K562 (cell line): ENCODE measurements at regions not wholly inside any gene's neighbourhood (a gene's known extent, or its start where the extent isn't known, plus 50 kb on each side); places are given as distances from the start of the nearest gene placed in this dataset.

ENCODE experiments used
- ATAC-seq: fragments of 200-7000 bp; cut with Tn5 transposase; 3 replicates; pipeline ENCODE4 v1.9.1; 2020; ENCODE audit warnings: moderate library complexity
- BruUV-seq: library from RNA; stranded (reverse); fragments of 400-500 nt; replicated peaks from 2 replicates; lab custom pipeline; 2021; lab: Mats Ljungman, UMichigan
- CTCF ChIA-PET: fragments of 300-600 bp; formaldehyde crosslinking; extraction: SDS; loops from one replicate; lab custom pipeline; 2021; ENCODE audit warnings: low intra/inter-chr PET ratio; lab: Yijun Ruan, JAX
- POLR2A ChIA-PET: fragments of 300-600, 350-650 bp; sonication (Branson Sonifier 250); formaldehyde crosslinking; extraction: SDS; loops from one replicate; lab custom pipeline; 2021; ENCODE audit warnings: antibody characterized with exemption, inconsistent platforms; lab: Yijun Ruan, JAX
- DNase-seq, 4 experiments: peaks; one replicate each; pipeline versions ENCODE4 v3.0.0 to v3.0.0-alpha.2; 2011 to 2018; ENCODE audit warnings: low spot score in 3 of 4, mixed read lengths in 3 of 4; ENCODE audit errors: extremely low read depth in 1 of 4
- FAIRE-seq: peaks from 2 replicates; lab custom pipeline; 2011; peaks lifted over from hg19 to GRCh38; lab: Jason Lieb, UNC
- H2AFZ ChIP-seq: 2 replicates; pipeline ENCODE4 v1.6.0; 2011; ENCODE audit warnings: low read depth, low read length, control low read depth, inconsistent platforms
- H3K27ac ChIP-seq: fragments of 200-600 bp; 3 replicates; pipeline ENCODE4 v1.8.0; 2011; ENCODE audit warnings: low read depth, mild to moderate bottlenecking, control low read depth, inconsistent platforms, low read length, moderate library complexity, mixed read lengths; ENCODE audit errors: extremely low read depth
- H3K27me3 ChIP-seq, 2 experiments: fragments of 300-600 bp in 1 of 2; 2 replicates in 1 of 2; 3 replicates in 1 of 2; pipeline versions ENCODE4 v1.6.0 to v1.8.0; 2011; ENCODE audit warnings: inconsistent platforms in 2 of 2, low read length in 2 of 2, mild to moderate bottlenecking in 1 of 2, mixed read lengths in 1 of 2, moderate library complexity in 1 of 2; ENCODE audit not compliant: control insufficient read depth in 2 of 2, insufficient read depth in 2 of 2
- H3K36me3 ChIP-seq: fragments of 300-600 bp; 3 replicates; pipeline ENCODE4 v1.8.0; 2011; ENCODE audit warnings: mild to moderate bottlenecking, low read length, inconsistent platforms; ENCODE audit not compliant: control insufficient read depth, insufficient read depth
- H3K4me1 ChIP-seq, 2 experiments: fragments of 200-600 bp in 1 of 2; replicated peaks in 1 of 2; 2 replicates in 1 of 2; 3 replicates in 1 of 2; pipeline versions ENCODE4 v1.5.1 to v1.8.0; 2011; ENCODE audit warnings: inconsistent platforms in 2 of 2, low read length in 2 of 2, mild to moderate bottlenecking in 1 of 2, mixed read lengths in 1 of 2, moderate library complexity in 1 of 2; ENCODE audit not compliant: control insufficient read depth in 2 of 2, insufficient read depth in 2 of 2
- H3K4me2 ChIP-seq: 2 replicates; pipeline ENCODE4 v1.6.1; 2011; ENCODE audit warnings: low read length, control low read depth, inconsistent platforms, mixed read lengths; ENCODE audit not compliant: insufficient read depth
- H3K4me3 ChIP-seq: fragments of 200-600 bp; sonication (generic), shearing (Covaris generic); 2 replicates; pipeline ENCODE4 v1.5.1; 2016; ENCODE audit warnings: control low read depth, inconsistent platforms
- H3K79me2 ChIP-seq: fragments of 200-600 bp; 3 replicates; pipeline ENCODE4 v1.8.0; 2011; ENCODE audit warnings: low read length, inconsistent platforms; ENCODE audit not compliant: control insufficient read depth, insufficient read depth
- H3K9ac ChIP-seq, 2 experiments: 2 replicates each; pipeline versions ENCODE4 v1.6.0 to v1.6.1; 2011; ENCODE audit warnings: low read depth in 2 of 2, low read length in 2 of 2, control low read depth in 1 of 2, inconsistent platforms in 1 of 2, mild to moderate bottlenecking in 1 of 2, mixed read lengths in 1 of 2; ENCODE audit not compliant: insufficient read depth in 1 of 2
- H3K9me1 ChIP-seq: one replicate; pipeline ENCODE4 v1.6.0; 2011; ENCODE audit warnings: inconsistent platforms, mild to moderate bottlenecking, low read length, moderate library complexity; ENCODE audit not compliant: control insufficient read depth, insufficient read depth
- H3K9me3 ChIP-seq: replicated peaks from 2 replicates; pipeline ENCODE4 v1.5.1; 2011; ENCODE audit warnings: low read depth, low read length, inconsistent platforms; ENCODE audit not compliant: control insufficient read depth, insufficient read depth
- H4K20me1 ChIP-seq: replicated peaks from 2 replicates; pipeline ENCODE4 v1.6.1; 2011; ENCODE audit warnings: low read length, inconsistent platforms, mixed read lengths; ENCODE audit not compliant: control insufficient read depth, insufficient read depth
- AFF1 ChIP-seq, 2 experiments: fragments of 450-650 bp; IDR thresholded peaks; 2 replicates each; pipeline ENCODE4 v1.6.1; 2018; ENCODE audit warnings: mild to moderate bottlenecking in 2 of 2, low read depth in 1 of 2; ENCODE audit not compliant: partially characterized antibody in 2 of 2
- BRF2 ChIP-seq: IDR thresholded peaks from 3 replicates; pipeline ENCODE4 v1.6.1; 2011; ENCODE audit warnings: borderline replicate concordance, mild to moderate bottlenecking; ENCODE audit not compliant: insufficient read length, insufficient read depth
- ETV5 ChIP-seq: sonication (generic); formaldehyde crosslinking; IDR thresholded peaks from 2 replicates; pipeline ENCODE4 v1.4.0; 2020; ENCODE audit warnings: low read depth, mild to moderate bottlenecking, missing genetic modification reagents
- FOXA1 ChIP-seq: fragments of 450-650 bp; IDR thresholded peaks from 2 replicates; pipeline ENCODE4 v1.6.1; 2016; ENCODE audit warnings: mild to moderate bottlenecking, borderline replicate concordance
- IRF2 ChIP-seq: sonication (generic); formaldehyde crosslinking; IDR thresholded peaks from 2 replicates; pipeline ENCODE4 v1.8.1; 2022; ENCODE audit warnings: mild to moderate bottlenecking, missing genetic modification reagents
- JUN ChIP-seq, 2 experiments: sonication (generic) in 1 of 2; formaldehyde crosslinking in 1 of 2; IDR thresholded peaks; 2 replicates each; pipeline versions ENCODE4 v1.6.1 to v1.8.0; 2012 to 2022; ENCODE audit warnings: borderline replicate concordance in 2 of 2, mild to moderate bottlenecking in 2 of 2, improper control_type of control experiment in 1 of 2, low read depth in 1 of 2, low read length in 1 of 2, missing genetic modification reagents in 1 of 2
- KLF10 ChIP-seq: fragments of 250-450 bp; sonication (Bioruptor Pico); IDR thresholded peaks from 2 replicates; pipeline ENCODE4 v1.6.1; 2021; ENCODE audit warnings: matching md5 sums
- NCOA1 ChIP-seq: fragments of 450-650 bp; IDR thresholded peaks from 2 replicates; pipeline ENCODE4 v1.6.1; 2016; ENCODE audit warnings: low read depth
- NONO ChIP-seq, 2 experiments: fragments of 200-400 bp in 1 of 2; fragments of 450-650 bp in 1 of 2; formaldehyde crosslinking in 1 of 2; IDR thresholded peaks; 2 replicates each; pipeline ENCODE4 v1.6.1; 2017; ENCODE audit warnings: low read depth in 2 of 2, mild to moderate bottlenecking in 2 of 2, moderate library complexity in 2 of 2, low read length in 1 of 2
- POLR3G ChIP-seq: IDR thresholded peaks from 2 replicates; pipeline ENCODE4 v1.6.1; 2011; ENCODE audit not compliant: insufficient read length, insufficient replicate concordance; ENCODE audit errors: extremely low read depth
- PPARD ChIP-seq: fragments of 250-450 bp; sonication (Bioruptor Pico); IDR thresholded peaks from 2 replicates; pipeline ENCODE4 v1.8.0; 2022; ENCODE audit warnings: inconsistent platforms, mild to moderate bottlenecking, moderate library complexity
- SAFB2 ChIP-seq: fragments of 200-400 bp; formaldehyde crosslinking; IDR thresholded peaks from 2 replicates; pipeline ENCODE4 v1.6.1; 2018; ENCODE audit warnings: borderline replicate concordance, low read length, low read depth, moderate library complexity; ENCODE audit not compliant: severe bottlenecking
- SIRT6 ChIP-seq: IDR thresholded peaks from one replicate; pipeline ENCODE4 v1.6.1; 2012; ENCODE audit warnings: low read depth, mild to moderate bottlenecking, control low read depth, inconsistent platforms, low read length, moderate library complexity
- SMC3 ChIP-seq: conservative IDR thresholded peaks from 2 replicates; pipeline ENCODE4 v1.6.1; 2011; ENCODE audit warnings: low read depth, low read length, improper control_type of control experiment; ENCODE audit not compliant: insufficient read depth
- TCF7 ChIP-seq: sonication (generic); IDR thresholded peaks from 2 replicates; pipeline ENCODE4 v1.6.1; 2016; ENCODE audit warnings: antibody characterized with exemption, borderline replicate concordance
- XRCC4 ChIP-seq: IDR thresholded peaks from one replicate; pipeline ENCODE4 v1.6.1; 2011; ENCODE audit not compliant: insufficient read depth, insufficient read length; ENCODE audit errors: extremely low read depth
- ZNF354B ChIP-seq: fragments of 250-450 bp; sonication (Bioruptor Pico); IDR thresholded peaks from 2 replicates; pipeline ENCODE4 v1.4.0; 2020
- ZNF778 ChIP-seq: fragments of 450-650 bp; formaldehyde crosslinking; IDR thresholded peaks from 2 replicates; pipeline ENCODE4 v1.4.0; 2020; ENCODE audit warnings: mild to moderate bottlenecking, moderate library complexity
- in situ Hi-C: fragments of 300-500 bp; cut with MboI; formaldehyde crosslinking; loops from 4 replicates; pipeline ENCODE4 v1.15.0; 2018; ENCODE audit warnings: inconsistent platforms, mixed read lengths
- intact Hi-C: fragments of 100-400 bp; cut with micrococcal nuclease; formaldehyde crosslinking; loops from 2 replicates; pipeline ENCODE4 v1.14.2; 2022

GRCh38 chr2:51220606-51221005 lies 188.7 kb upstream of the NRXN1 start:
- FAIRE-seq (no peak), ATAC-seq (no peak), DNase-seq (no peak)
- Histone ChIP-seq H3K4me2 (no peak overlapping the region), H3K4me3 (no peak overlapping the region), H3K27ac (no peak overlapping the region), H3K27me3 (no peaks in the 10 kb centered on the region), H3K36me3 (no peaks in the 10 kb centered on the region), H3K9me1 (no peaks in the 10 kb centered on the region), H3K4me1 (no peaks in the 10 kb centered on the region), H4K20me1 (no peaks in the 10 kb centered on the region), H3K9ac (no peak overlapping the region), H2AFZ (no peak overlapping the region), H3K79me2 (no peaks in the 10 kb centered on the region), H3K9me3 (no peaks in the 10 kb centered on the region)
- ChIA-PET CTCF (no interaction called here), POLR2A (no interaction called here)
- no TSS peak for BruUV-seq
- intact Hi-C loops = no loop called here
- in situ Hi-C loops = no loop called here
- TF ChIP-seq FOXA1 = no peak
- TF ChIP-seq ZNF778 (CRISPR knock-in tag) = no peak
- TF ChIP-seq SIRT6 = no peak
- TF ChIP-seq JUN (IDR thresholded peaks at IDR 0.05; ENCODE audit: borderline replicate concordance, low read depth, low read length) = no peak
- TF ChIP-seq JUN (CRISPR knock-in tag; IDR thresholded peaks at IDR 0.05; ENCODE audit: borderline replicate concordance) = no peak
- no peak for TF ChIP-seq XRCC4
- TF ChIP-seq KLF10 = no peak
- TF ChIP-seq AFF1 (IDR thresholded peaks at IDR 0.05; ENCODE audit: low read depth in 1 of 2, partially characterized antibody in 2 of 2) = no peak
- TF ChIP-seq BRF2 = no peak
- TF ChIP-seq ETV5 (CRISPR knock-in tag) = no peak
- TF ChIP-seq PPARD = no peak
- TF ChIP-seq POLR3G = no peak
- TF ChIP-seq SMC3 = no peak
- no peak for TF ChIP-seq TCF7
- TF ChIP-seq NONO (IDR thresholded peaks at IDR 0.05; ENCODE audit: low read depth in 2 of 2, low read length in 1 of 2) = no peak
- no peak for TF ChIP-seq SAFB2
- TF ChIP-seq NCOA1 = no peak
- TF ChIP-seq ZNF354B (CRISPR knock-in tag) = no peak
- no peak for TF ChIP-seq IRF2 (CRISPR knock-in tag)
